PFSK-1 (cell line): ENCODE measurements at regions not wholly inside any gene's neighbourhood (a gene's known extent, or its start where the extent isn't known, plus 50 kb on each side); places are given as distances from the start of the nearest gene placed in this dataset.

ENCODE experiments used
- FOXP2 ChIP-seq: optimal IDR thresholded peaks from 2 replicates; pipeline ENCODE3; 2011; ENCODE audit warnings: borderline replicate concordance, control low read depth, inconsistent platforms; ENCODE audit not compliant: insufficient read depth; ENCODE audit errors: extremely low read length, extremely low read depth
- POLR2AphosphoS5 ChIP-seq: IDR thresholded peaks from 2 replicates; pipeline ENCODE4 v1.6.1; 2012; ENCODE audit warnings: low read depth, mild to moderate bottlenecking, control low read depth, low read length, moderate library complexity
- SIN3A ChIP-seq: IDR thresholded peaks from 2 replicates; pipeline ENCODE4 v1.6.1; 2012; ENCODE audit warnings: mild to moderate bottlenecking, low read length, moderate library complexity, borderline replicate concordance; ENCODE audit not compliant: insufficient read depth
- TAF1 ChIP-seq: IDR thresholded peaks from 2 replicates; pipeline ENCODE4 v1.6.1; 2012; ENCODE audit warnings: low read length, control low read depth, borderline replicate concordance; ENCODE audit not compliant: insufficient read depth
- TF ChIP-seq, protein P1 (sequence below), 2 experiments: IDR thresholded peaks; 2 replicates each; pipeline versions ENCODE4 v1.6.1 to v1.8.0; 2011 to 2012; ENCODE audit warnings: low read depth in 2 of 2, low read length in 2 of 2, control low read depth in 1 of 2, inconsistent platforms in 1 of 2, mild to moderate bottlenecking in 1 of 2, moderate library complexity in 1 of 2; ENCODE audit not compliant: insufficient read depth in 1 of 2

DNA sequence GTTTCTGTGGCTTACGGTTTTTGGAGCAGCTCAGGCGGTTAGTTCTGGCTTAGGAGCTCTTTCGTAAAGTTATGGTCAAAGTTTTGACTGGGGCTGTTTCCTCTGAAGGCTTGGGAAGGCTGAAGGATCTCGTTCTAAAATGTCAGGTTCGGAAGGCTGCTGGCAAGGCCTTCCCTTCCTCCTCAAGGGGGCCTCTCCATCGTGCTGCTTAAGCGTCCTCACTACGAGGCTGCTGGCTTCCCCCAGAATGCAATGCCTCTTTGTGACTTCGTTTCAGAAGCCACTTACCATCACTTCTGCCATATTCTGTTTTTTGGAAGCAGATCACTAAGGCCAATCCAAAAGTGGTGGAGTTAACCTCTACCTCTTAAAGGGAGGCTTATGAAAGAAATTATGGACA, 1196.4 kb upstream of the TENM3 start:
- no peak for TF ChIP-seq SIN3A
- TF ChIP-seq, protein P1, sequence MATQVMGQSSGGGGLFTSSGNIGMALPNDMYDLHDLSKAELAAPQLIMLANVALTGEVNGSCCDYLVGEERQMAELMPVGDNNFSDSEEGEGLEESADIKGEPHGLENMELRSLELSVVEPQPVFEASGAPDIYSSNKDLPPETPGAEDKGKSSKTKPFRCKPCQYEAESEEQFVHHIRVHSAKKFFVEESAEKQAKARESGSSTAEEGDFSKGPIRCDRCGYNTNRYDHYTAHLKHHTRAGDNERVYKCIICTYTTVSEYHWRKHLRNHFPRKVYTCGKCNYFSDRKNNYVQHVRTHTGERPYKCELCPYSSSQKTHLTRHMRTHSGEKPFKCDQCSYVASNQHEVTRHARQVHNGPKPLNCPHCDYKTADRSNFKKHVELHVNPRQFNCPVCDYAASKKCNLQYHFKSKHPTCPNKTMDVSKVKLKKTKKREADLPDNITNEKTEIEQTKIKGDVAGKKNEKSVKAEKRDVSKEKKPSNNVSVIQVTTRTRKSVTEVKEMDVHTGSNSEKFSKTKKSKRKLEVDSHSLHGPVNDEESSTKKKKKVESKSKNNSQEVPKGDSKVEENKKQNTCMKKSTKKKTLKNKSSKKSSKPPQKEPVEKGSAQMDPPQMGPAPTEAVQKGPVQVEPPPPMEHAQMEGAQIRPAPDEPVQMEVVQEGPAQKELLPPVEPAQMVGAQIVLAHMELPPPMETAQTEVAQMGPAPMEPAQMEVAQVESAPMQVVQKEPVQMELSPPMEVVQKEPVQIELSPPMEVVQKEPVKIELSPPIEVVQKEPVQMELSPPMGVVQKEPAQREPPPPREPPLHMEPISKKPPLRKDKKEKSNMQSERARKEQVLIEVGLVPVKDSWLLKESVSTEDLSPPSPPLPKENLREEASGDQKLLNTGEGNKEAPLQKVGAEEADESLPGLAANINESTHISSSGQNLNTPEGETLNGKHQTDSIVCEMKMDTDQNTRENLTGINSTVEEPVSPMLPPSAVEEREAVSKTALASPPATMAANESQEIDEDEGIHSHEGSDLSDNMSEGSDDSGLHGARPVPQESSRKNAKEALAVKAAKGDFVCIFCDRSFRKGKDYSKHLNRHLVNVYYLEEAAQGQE (IDR thresholded peaks at IDR 0.05; ENCODE audit: insufficient read depth in 1 of 2, low read depth in 2 of 2, low read length in 2 of 2) = no peak
- no peak for TF ChIP-seq POLR2AphosphoS5
- no peak for TF ChIP-seq TAF1
- no peak for TF ChIP-seq FOXP2

DNA sequence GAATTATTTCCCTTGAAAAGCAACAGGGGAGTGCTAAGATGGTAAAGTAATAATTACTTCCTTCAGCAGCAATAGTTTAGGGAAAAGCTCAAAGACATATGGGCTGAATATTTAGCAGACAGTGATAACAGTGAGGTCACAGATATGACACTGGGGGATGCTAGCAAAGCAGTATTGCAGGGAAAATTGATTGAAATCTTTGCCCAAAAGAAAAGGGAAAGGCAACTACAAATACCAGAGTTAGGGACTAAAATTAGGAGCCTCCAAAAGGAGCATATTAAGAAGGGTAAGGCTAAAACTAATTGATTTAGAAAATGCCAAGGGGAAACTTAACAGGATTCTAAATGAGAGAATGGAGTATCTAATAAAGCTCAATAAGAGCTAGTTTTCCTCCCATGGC, 1191.3 kb upstream of the TENM3 start:
- TF ChIP-seq, protein P1 (IDR thresholded peaks at IDR 0.05; ENCODE audit: insufficient read depth in 1 of 2, low read depth in 2 of 2, low read length in 2 of 2) = no peak
- TF ChIP-seq POLR2AphosphoS5 = no peak

DNA sequence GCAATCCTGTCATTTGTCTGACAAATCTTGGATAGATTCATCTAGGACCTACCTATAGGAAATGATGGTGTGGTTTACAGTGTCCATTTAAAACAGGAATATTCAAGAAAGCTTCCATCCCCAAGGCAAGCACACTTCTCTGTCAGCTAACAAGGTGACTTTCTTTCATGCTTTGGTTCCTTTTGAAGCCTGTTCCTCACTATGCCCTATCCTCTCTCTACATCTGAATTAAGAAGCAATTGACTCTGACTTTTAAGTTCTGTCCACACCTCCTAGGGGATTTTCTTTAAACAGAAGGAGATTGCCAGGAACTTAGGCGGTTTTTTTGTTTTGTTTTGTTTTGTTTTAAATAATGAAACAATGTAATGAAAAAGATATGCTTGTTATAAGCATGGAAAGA, 1181.4 kb upstream of the TENM3 start:
- TF ChIP-seq POLR2AphosphoS5 = no peak
- TF ChIP-seq, protein P1 (IDR thresholded peaks at IDR 0.05; ENCODE audit: insufficient read depth in 1 of 2, low read depth in 2 of 2, low read length in 2 of 2) = no peak
- TF ChIP-seq TAF1 = no peak
- no peak for TF ChIP-seq FOXP2
- no peak for TF ChIP-seq SIN3A

DNA sequence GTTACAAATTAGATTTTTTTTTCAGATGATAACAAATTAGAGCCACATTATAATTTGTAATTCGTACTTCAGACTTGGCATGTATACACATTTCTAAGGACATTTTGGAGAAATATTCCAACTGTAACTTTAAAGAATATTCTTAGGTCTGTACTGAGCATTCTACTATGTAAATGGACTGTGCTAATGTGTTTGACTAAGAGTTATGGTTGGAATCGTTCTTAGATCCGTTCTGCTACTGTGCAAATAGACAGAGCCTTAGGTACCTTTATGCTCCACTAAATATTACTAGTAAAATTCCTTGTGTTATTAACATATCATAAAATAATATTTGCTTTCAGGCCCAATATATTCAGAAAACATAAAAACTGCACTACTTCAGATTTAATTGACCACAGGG, 1180.0 kb upstream of the TENM3 start:
- TF ChIP-seq SIN3A (no peak), POLR2AphosphoS5 (no peak), FOXP2 (no peak), TAF1 (no peak)
- TF ChIP-seq, protein P1 (IDR thresholded peaks at IDR 0.05; ENCODE audit: insufficient read depth in 1 of 2, low read depth in 2 of 2, low read length in 2 of 2) = no peak

DNA sequence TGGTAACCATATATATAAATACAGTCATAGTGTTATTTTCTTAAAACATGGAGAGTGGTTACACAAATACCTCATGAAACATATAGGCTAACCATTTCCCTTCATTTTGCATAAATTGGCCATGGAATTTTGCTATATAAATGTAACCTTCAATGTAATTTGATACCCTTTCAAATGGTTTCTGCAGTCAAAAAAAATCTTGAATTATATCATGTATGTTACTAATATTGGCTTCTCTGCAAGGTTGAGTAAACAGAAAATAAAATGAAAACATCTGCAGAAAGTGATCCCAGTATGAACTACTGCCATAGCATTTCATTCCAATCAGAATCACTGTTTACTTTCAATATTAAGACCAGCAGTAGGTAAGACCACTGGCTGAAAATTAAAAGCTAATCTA, 1165.9 kb upstream of the TENM3 start:
- TF ChIP-seq FOXP2 = no peak
- TF ChIP-seq, protein P1 (IDR thresholded peaks at IDR 0.05; ENCODE audit: insufficient read depth in 1 of 2, low read depth in 2 of 2, low read length in 2 of 2) = no peak
